ENCODE measurements at regions not wholly inside any gene's neighbourhood (a gene's known extent, or its start where the extent isn't known, plus 50 kb on each side); places are given as distances from the start of the nearest gene placed in this dataset.

DNA sequence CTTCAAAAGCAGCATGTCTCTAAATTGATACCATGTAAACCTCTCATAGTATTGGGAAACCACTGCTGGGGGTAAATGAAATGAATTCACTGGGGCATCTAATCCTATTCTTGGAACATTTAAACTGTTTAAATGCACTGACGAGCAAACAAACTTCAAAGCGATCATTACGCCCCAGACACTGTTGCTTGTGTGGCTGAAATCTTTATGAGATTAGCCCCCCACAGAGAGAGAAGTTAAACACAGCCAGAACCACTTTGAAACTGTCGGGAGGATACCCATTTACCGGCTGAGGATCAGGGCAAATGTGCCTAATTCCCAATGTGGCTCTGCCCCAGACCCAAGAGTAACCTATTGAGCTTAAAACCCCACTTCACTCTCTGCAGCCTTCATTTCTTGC lies 308.4 kb upstream of the CDIN1 start:
- Histone ChIP-seq H3K9ac (ENCODE audit: low read depth, low read length) (no peak overlapping the region), H3K9me3 (ENCODE audit: insufficient read depth, low read depth, low read length) (no peaks in the 10 kb centered on the region), H3K27me3 (ENCODE audit: insufficient read depth, low read length) (peaks cover 83% of the 10 kb centered on the region), H3K4me3 (ENCODE audit: low read length) (no peak overlapping the region), H3K36me3 (ENCODE audit: insufficient read depth, low read depth, low read length) (no peaks in the 10 kb centered on the region), H3K27ac (ENCODE audit: low read length) (no peak overlapping the region), H3K4me1 (ENCODE audit: insufficient read depth, low read length) (peaks cover 5% of the 10 kb centered on the region; the same call in 1 of the 2 replicates)

DNA sequence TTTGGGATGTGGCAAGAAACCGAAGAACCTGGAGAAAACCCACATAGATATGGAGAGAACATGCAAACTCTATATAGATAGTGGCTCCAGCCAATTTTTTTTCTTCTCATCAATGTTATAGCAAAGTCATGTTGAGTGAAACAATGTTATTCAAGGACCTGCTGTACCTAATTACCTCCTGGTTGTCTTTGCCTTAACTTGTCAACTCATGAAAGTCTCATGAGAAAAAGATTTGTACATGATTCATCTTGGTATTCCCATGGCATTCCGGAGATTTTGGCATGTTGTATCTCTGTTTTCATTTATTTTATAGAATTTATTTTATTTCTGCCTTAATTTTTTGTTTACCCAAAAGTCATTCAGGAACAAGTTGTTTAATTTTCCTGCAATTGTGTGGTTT lies 303.8 kb upstream of the CDIN1 start:
- H3K36me3 ChIP-seq (ENCODE audit: insufficient read depth, low read depth, low read length): no peaks in the 10 kb centered on the region
- H3K9ac ChIP-seq (ENCODE audit: low read depth, low read length): no peak overlapping the region
- H3K9me3 ChIP-seq (ENCODE audit: insufficient read depth, low read depth, low read length): peaks cover 11% of the 10 kb centered on the region; the same call in 1 of the 2 replicates
- H3K27ac ChIP-seq (ENCODE audit: low read length): no peak overlapping the region
- H3K27me3 ChIP-seq (ENCODE audit: insufficient read depth, low read length): peaks cover 45% of the 10 kb centered on the region
- no peaks in the 10 kb centered on the region; the same call in 1 of the 2 replicates for H3K4me1 ChIP-seq (ENCODE audit: insufficient read depth, low read length)
- no peak overlapping the region for H3K4me3 ChIP-seq (ENCODE audit: low read length)

DNA sequence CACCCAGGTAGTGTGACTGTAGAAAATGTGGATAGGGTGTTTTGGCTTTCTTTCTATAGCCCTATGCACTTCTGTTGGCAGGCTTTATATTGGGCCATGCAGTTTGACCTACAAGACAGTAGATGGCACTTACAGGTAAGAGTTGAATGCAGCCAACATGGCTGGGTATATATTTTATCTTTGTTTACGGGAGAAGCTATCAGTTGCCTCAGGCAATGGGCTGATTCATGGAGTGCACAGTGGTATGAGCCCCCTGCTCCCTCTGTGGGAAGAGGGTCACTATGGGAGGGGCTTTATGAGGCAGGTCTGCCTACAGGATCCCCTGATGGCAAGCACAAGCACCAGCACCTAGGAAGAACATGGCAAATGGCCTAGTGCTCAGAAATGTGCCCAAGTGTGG lies 301.2 kb upstream of the CDIN1 start:
- peaks cover 19% of the 10 kb centered on the region for H3K27me3 ChIP-seq (ENCODE audit: insufficient read depth, low read length)
- H3K9ac ChIP-seq (ENCODE audit: low read depth, low read length): no peak overlapping the region
- no peak overlapping the region for H3K27ac ChIP-seq (ENCODE audit: low read length)

DNA sequence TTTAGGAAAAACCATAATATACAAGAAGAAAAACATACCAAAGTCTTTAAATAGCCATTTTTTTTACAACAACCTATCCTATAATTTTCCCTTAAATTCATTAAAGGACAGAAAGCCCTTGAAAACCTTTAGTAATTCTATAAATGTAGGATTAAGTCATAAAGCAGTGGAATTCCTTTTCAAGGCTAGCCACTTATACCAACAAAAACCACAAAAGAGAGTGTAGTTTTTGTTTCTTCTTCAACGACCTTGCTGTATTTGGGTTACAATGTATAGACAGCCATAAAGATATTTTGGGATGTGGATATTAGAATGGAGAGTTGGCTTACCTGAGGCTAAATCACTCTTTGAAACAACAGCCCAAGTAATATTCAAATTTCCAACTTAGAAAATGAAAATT lies 296.6 kb upstream of the CDIN1 start:
- H3K27ac ChIP-seq (ENCODE audit: low read length): no peak overlapping the region
- no peak overlapping the region for H3K9ac ChIP-seq (ENCODE audit: low read depth, low read length)
- H3K9me3 ChIP-seq (ENCODE audit: insufficient read depth, low read depth, low read length): peaks cover 11% of the 10 kb centered on the region; the same call in 1 of the 2 replicates
- H3K27me3 ChIP-seq (ENCODE audit: insufficient read depth, low read length): no peaks in the 10 kb centered on the region
- H3K4me3 ChIP-seq (ENCODE audit: low read length): no peak overlapping the region
- H3K36me3 ChIP-seq (ENCODE audit: insufficient read depth, low read depth, low read length): no peaks in the 10 kb centered on the region
- H3K4me1 ChIP-seq (ENCODE audit: insufficient read depth, low read length): no peaks in the 10 kb centered on the region

More for the DNA sequence above, 301.2 kb upstream of the CDIN1 start:
- Histone ChIP-seq H3K36me3 (ENCODE audit: insufficient read depth, low read depth, low read length) (no peaks in the 10 kb centered on the region), H3K9me3 (ENCODE audit: insufficient read depth, low read depth, low read length) (peaks cover 11% of the 10 kb centered on the region; the same call in 1 of the 2 replicates), H3K4me3 (ENCODE audit: low read length) (no peak overlapping the region), H3K4me1 (ENCODE audit: insufficient read depth, low read length) (no peaks in the 10 kb centered on the region)

DNA sequence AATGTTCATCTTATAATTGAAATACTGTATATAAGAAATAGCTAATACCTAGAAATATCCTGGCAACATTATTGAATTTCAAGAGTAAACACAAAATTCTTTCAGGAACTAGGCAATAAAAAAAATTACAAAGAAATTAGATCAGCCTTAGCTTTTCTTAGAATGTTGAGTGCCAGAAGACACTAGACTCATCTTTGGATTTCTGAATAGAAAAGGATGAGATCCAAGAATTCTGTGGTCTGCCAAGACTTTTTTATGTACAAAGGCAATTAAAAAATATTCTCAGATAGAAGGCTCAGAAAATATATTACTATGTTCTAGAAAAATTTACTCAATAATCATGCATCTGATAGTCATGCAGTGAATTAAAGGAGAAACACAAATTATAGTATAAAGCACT lies 294.5 kb upstream of the CDIN1 start:
- Histone ChIP-seq H3K27ac (ENCODE audit: low read length) (no peak overlapping the region), H3K9ac (ENCODE audit: low read depth, low read length) (no peak overlapping the region), H3K9me3 (ENCODE audit: insufficient read depth, low read depth, low read length) (no peaks in the 10 kb centered on the region)

DNA sequence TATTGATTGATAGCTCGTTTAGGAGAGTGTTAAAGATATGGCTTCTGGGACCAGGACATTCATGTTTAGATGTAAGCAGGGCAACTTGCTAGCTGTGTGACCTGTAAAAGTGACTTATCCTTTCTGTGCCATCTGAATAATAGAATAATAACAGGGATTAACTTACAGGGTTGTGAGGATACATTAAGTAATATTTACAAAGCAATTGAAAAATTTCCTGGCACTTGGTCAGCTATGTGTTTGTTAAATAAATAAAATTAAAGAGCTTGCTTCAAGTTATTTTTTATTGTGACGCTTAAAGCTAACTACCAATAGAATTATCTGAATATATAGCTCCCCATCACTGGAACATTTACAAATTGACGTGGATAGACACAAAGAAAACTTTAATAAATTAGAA lies 287.9 kb upstream of the CDIN1 start:
- Histone ChIP-seq H3K4me1 (ENCODE audit: insufficient read depth, low read length) (peaks cover 7% of the 10 kb centered on the region; the same call in 1 of the 2 replicates), H3K4me3 (ENCODE audit: low read length) (no peak overlapping the region), H3K36me3 (ENCODE audit: insufficient read depth, low read depth, low read length) (no peaks in the 10 kb centered on the region), H3K27ac (ENCODE audit: low read length) (no peak overlapping the region), H3K9ac (ENCODE audit: low read depth, low read length) (no peak overlapping the region), H3K27me3 (ENCODE audit: insufficient read depth, low read length) (peaks cover 6% of the 10 kb centered on the region; the same call in 1 of the 2 replicates), H3K9me3 (ENCODE audit: insufficient read depth, low read depth, low read length) (no peaks in the 10 kb centered on the region)

More for the DNA sequence above, 294.5 kb upstream of the CDIN1 start:
- H3K4me3 ChIP-seq (ENCODE audit: low read length): no peak overlapping the region
- H3K4me1 ChIP-seq (ENCODE audit: insufficient read depth, low read length): no peaks in the 10 kb centered on the region
- no peaks in the 10 kb centered on the region for H3K36me3 ChIP-seq (ENCODE audit: insufficient read depth, low read depth, low read length)
- H3K27me3 ChIP-seq (ENCODE audit: insufficient read depth, low read length): no peaks in the 10 kb centered on the region

DNA sequence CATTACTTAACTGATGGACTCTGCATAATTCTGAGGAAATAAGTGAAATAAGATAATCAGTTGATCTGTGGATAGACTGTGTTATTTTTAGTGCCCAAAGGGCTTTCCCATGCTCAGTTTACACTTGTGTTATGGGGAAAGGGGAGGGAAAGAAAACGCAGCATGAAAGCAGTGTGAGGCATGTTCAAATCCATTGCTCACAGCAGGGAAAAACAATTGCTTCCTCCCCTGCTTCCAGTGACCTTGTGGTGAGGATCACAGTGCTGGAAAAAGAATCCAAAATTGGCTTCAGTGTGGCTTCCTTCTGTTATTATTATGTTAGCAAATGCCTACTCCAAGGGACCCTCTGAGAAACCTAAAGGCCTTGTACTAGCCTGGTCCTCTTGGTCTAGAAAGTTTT lies 285.1 kb upstream of the CDIN1 start:
- Histone ChIP-seq H3K36me3 (ENCODE audit: insufficient read depth, low read depth, low read length) (no peaks in the 10 kb centered on the region), H3K27me3 (ENCODE audit: insufficient read depth, low read length) (peaks cover 6% of the 10 kb centered on the region; the same call in 1 of the 2 replicates), H3K9ac (ENCODE audit: low read depth, low read length) (no peak overlapping the region), H3K9me3 (ENCODE audit: insufficient read depth, low read depth, low read length) (no peaks in the 10 kb centered on the region), H3K27ac (ENCODE audit: low read length) (no peak overlapping the region), H3K4me3 (ENCODE audit: low read length) (no peak overlapping the region), H3K4me1 (ENCODE audit: insufficient read depth, low read length) (peaks cover 7% of the 10 kb centered on the region; the same call in 1 of the 2 replicates)

DNA sequence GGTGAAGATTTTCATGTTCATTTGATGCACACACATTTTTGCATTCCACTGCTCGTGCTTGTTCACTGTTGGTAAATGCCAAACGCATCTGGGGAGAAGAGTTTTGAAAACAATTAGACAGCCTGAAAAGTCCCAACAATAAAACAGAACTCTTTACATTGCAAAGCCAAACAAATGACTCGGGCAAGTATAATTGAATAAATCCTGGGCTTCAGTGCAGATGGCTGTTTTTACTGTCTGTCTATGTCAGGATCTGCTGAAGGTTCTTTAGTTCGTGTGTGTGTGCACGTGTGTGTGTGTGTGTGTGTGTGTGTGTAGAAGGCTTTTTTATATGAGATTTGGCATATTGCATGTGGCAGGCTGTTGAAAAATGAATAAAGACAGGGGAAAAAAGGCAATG lies 277.5 kb upstream of the CDIN1 start:
- Histone ChIP-seq H3K27ac (ENCODE audit: low read length) (no peak overlapping the region), H3K9me3 (ENCODE audit: insufficient read depth, low read depth, low read length) (no peaks in the 10 kb centered on the region), H3K36me3 (ENCODE audit: insufficient read depth, low read depth, low read length) (no peaks in the 10 kb centered on the region), H3K27me3 (ENCODE audit: insufficient read depth, low read length) (no peaks in the 10 kb centered on the region), H3K4me1 (ENCODE audit: insufficient read depth, low read length) (no peaks in the 10 kb centered on the region), H3K4me3 (ENCODE audit: low read length) (no peak overlapping the region), H3K9ac (ENCODE audit: low read depth, low read length) (no peak overlapping the region)

DNA sequence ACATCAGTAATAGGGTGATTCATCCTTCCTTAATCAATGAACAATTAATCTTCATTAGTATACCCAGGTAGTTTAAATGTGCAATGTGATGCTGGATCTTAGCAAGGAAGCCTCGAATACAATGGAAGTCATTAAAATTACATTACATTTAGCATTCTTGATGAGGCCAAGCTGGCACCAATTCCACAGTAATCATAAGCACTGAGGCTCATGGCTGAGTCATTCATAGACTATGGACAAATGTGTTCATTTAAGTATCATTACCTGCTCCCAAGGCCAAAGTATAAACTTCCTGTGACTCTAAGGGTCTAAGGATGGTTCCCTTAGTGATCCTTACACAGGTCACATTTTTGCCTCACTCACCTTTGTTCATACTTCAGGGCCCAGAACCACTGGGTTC lies 266.4 kb upstream of the CDIN1 start:
- Histone ChIP-seq H3K27ac (ENCODE audit: low read length) (no peak overlapping the region), H3K4me1 (ENCODE audit: insufficient read depth, low read length) (no peaks in the 10 kb centered on the region), H3K27me3 (ENCODE audit: insufficient read depth, low read length) (no peaks in the 10 kb centered on the region), H3K9ac (ENCODE audit: low read depth, low read length) (no peak overlapping the region), H3K9me3 (ENCODE audit: insufficient read depth, low read depth, low read length) (no peaks in the 10 kb centered on the region), H3K36me3 (ENCODE audit: insufficient read depth, low read depth, low read length) (no peaks in the 10 kb centered on the region), H3K4me3 (ENCODE audit: low read length) (no peak overlapping the region)

DNA sequence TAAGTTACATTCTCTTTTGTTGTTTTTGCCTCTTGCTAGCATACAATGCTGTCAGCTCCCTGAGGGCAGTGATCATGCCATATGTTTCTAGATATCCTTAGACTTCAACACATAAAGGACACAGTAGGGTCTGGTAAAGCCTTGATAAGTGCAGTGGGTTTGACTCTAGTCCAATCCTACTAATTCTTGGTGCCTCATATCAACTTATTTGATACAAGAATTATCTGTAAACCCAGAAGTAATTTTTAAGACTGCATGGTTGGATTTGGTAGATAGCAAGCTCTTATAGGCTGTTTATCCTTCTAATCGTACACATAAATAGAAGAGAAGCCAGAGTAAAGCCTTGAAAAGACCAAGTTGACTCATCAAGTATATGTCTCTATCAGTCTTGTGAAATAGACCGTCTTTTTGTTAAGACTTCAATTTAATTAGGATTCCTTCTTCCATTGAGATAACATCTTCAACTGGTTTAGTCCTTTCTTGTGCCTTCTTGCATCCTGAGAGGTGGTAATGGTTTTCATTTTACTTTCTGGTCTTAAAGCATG lies 265.6 kb upstream of the CDIN1 start:
- Histone ChIP-seq H3K27me3 (ENCODE audit: insufficient read depth, low read length) (no peaks in the 10 kb centered on the region), H3K36me3 (ENCODE audit: insufficient read depth, low read depth, low read length) (no peaks in the 10 kb centered on the region), H3K27ac (ENCODE audit: low read length) (no peak overlapping the region), H3K4me3 (ENCODE audit: low read length) (no peak overlapping the region), H3K4me1 (ENCODE audit: insufficient read depth, low read length) (no peaks in the 10 kb centered on the region), H3K9ac (ENCODE audit: low read depth, low read length) (no peak overlapping the region), H3K9me3 (ENCODE audit: insufficient read depth, low read depth, low read length) (no peaks in the 10 kb centered on the region)

DNA sequence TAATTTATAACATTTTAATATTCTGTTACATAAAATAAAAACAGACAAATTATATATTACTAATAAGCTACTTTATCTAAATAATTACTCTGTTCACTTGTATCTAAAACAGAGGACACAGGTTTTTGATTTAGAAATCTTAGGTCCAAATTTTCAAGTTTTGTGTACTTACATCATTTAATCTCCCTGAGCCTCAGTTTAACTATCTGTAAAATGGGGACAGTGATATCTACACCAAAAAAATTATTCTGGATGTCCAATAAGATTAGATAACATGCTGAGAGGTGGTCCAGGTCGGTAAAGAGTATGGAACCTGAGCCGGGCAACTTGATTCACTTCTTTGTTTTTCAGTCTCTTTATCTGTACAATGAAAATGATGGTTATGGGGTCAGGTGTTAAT lies 263.8 kb upstream of the CDIN1 start:
- no peak overlapping the region for H3K27ac ChIP-seq (ENCODE audit: low read length)
- H3K4me3 ChIP-seq (ENCODE audit: low read length): no peak overlapping the region
- no peaks in the 10 kb centered on the region for H3K36me3 ChIP-seq (ENCODE audit: insufficient read depth, low read depth, low read length)
- no peaks in the 10 kb centered on the region for H3K4me1 ChIP-seq (ENCODE audit: insufficient read depth, low read length)
- no peaks in the 10 kb centered on the region for H3K9me3 ChIP-seq (ENCODE audit: insufficient read depth, low read depth, low read length)
- H3K27me3 ChIP-seq (ENCODE audit: insufficient read depth, low read length): no peaks in the 10 kb centered on the region
- no peak overlapping the region for H3K9ac ChIP-seq (ENCODE audit: low read depth, low read length)

DNA sequence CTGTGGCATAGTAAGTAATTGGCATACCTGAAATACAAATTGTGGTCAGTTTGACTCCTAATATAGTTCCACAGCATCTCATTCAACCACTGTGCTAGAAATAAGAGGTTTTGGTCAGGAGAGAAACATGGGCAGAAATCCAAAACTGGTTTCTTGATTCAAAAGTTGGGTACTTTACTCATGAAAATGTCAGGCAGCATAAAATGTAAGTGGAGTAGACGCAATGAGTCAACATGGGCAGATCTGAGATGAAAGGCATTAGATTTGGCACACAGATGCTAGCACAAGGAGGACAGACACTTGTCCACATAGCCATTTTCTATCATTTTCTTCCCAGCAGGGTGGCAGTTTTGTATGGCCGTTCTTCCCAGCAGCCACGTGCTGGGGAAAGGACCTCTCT lies 255.8 kb upstream of the CDIN1 start:
- Histone ChIP-seq H3K27ac (ENCODE audit: low read length) (no peak overlapping the region), H3K9ac (ENCODE audit: low read depth, low read length) (no peak overlapping the region), H3K36me3 (ENCODE audit: insufficient read depth, low read depth, low read length) (no peaks in the 10 kb centered on the region), H3K27me3 (ENCODE audit: insufficient read depth, low read length) (no peaks in the 10 kb centered on the region), H3K9me3 (ENCODE audit: insufficient read depth, low read depth, low read length) (no peaks in the 10 kb centered on the region), H3K4me1 (ENCODE audit: insufficient read depth, low read length) (no peaks in the 10 kb centered on the region), H3K4me3 (ENCODE audit: low read length) (no peak overlapping the region)

Data from iPS-20b (cell line).